IMR-90 (cell line): ENCODE measurements at regions not wholly inside any gene's neighbourhood (a gene's known extent, or its start where the extent isn't known, plus 50 kb on each side); places are given as distances from the start of the nearest gene placed in this dataset.

Source experiments
- ATAC-seq: fragments of 200-7000 bp; cut with Tn5 transposase; 2 replicates; pipeline ENCODE4 v1.9.1; 2020; ENCODE audit warnings: low read depth, mild to moderate bottlenecking, moderate library complexity
- BruUV-seq: library from RNA; stranded (reverse); fragments of 400-500 nt; replicated peaks from 2 replicates; lab custom pipeline; 2021; lab: Mats Ljungman, UMichigan
- CTCF ChIA-PET: fragments of 300-600 bp; formaldehyde crosslinking; extraction: SDS; loops from one replicate; lab custom pipeline; 2021; ENCODE audit warnings: antibody characterized with exemption; lab: Yijun Ruan, JAX
- POLR2A ChIA-PET: fragments of 300-600 bp; sonication (Branson Sonifier 250); formaldehyde crosslinking; loops from one replicate; lab custom pipeline; 2022; ENCODE audit warnings: antibody characterized with exemption; ENCODE audit not compliant: unreplicated experiment; lab: Charles Lee
- DNase-seq: peaks from one replicate; pipeline ENCODE4 v3.0.0; 2013
- H2AFZ ChIP-seq: replicated peaks from 2 replicates; pipeline ENCODE3; 2013; ENCODE audit warnings: low read length, mild to moderate bottlenecking; ENCODE audit not compliant: poor library complexity
- H2AK5ac ChIP-seq: 2 replicates; pipeline ENCODE4 v1.6.1; 2013; ENCODE audit warnings: low read depth, low read length, inconsistent platforms
- H2AK9ac ChIP-seq: replicated peaks from 2 replicates; pipeline ENCODE3; 2013; ENCODE audit warnings: mild to moderate bottlenecking, low read depth, low read length, moderate library complexity; ENCODE audit not compliant: poor library complexity
- H2BK120ac ChIP-seq: 2 replicates; pipeline ENCODE4 v1.6.1; 2013; ENCODE audit warnings: low read depth, low read length, inconsistent platforms
- H2BK15ac ChIP-seq: 3 replicates; pipeline ENCODE4 v1.6.1; 2013; ENCODE audit warnings: low read depth, low read length, inconsistent platforms
- H2BK20ac ChIP-seq: 2 replicates; pipeline ENCODE4 v1.6.1; 2013; ENCODE audit warnings: low read depth, mild to moderate bottlenecking, inconsistent platforms, low read length, moderate library complexity
- H2BK5ac ChIP-seq: 2 replicates; pipeline ENCODE4 v1.6.1; 2013; ENCODE audit warnings: mild to moderate bottlenecking, low read depth, low read length, inconsistent platforms; ENCODE audit not compliant: poor library complexity, severe bottlenecking
- H3K14ac ChIP-seq: replicated peaks from 2 replicates; pipeline ENCODE4 v1.6.1; 2013; ENCODE audit warnings: low read depth, low read length, inconsistent platforms
- H3K18ac ChIP-seq: 2 replicates; pipeline ENCODE4 v1.6.1; 2013; ENCODE audit warnings: low read depth, low read length, control low read depth
- H3K23ac ChIP-seq: 2 replicates; pipeline ENCODE4 v1.6.1; 2013; ENCODE audit warnings: low read depth, low read length, inconsistent platforms
- H3K27ac ChIP-seq: 2 replicates; pipeline ENCODE4 v1.5.1; 2013; ENCODE audit warnings: mild to moderate bottlenecking, control low read depth, low read length; ENCODE audit not compliant: insufficient read depth
- H3K27me3 ChIP-seq: 2 replicates; pipeline ENCODE4 v1.6.1; 2013; ENCODE audit warnings: low read length; ENCODE audit not compliant: control insufficient read depth, insufficient read depth
- H3K36me3 ChIP-seq: 2 replicates; pipeline ENCODE4 v1.6.1; 2013; ENCODE audit warnings: low read length, mixed read lengths; ENCODE audit not compliant: control insufficient read depth, insufficient read depth
- H3K4ac ChIP-seq: 2 replicates; pipeline ENCODE4 v1.6.1; 2013; ENCODE audit warnings: low read depth, low read length, inconsistent platforms
- H3K4me1 ChIP-seq: 2 replicates; pipeline ENCODE4 v1.6.1; 2013; ENCODE audit warnings: low read length, mixed read lengths; ENCODE audit not compliant: control insufficient read depth, insufficient read depth
- H3K4me2 ChIP-seq: 2 replicates; pipeline ENCODE4 v1.6.1; 2013; ENCODE audit warnings: low read depth, mild to moderate bottlenecking, control low read depth, low read length, moderate library complexity
- H3K4me3 ChIP-seq: 2 replicates; pipeline ENCODE4 v1.5.1; 2013; ENCODE audit warnings: low read depth, mild to moderate bottlenecking, control low read depth, low read length, moderate library complexity; ENCODE audit not compliant: insufficient read depth
- H3K56ac ChIP-seq: 2 replicates; pipeline ENCODE4 v1.6.1; 2013; ENCODE audit warnings: low read length, inconsistent platforms; ENCODE audit not compliant: insufficient read depth; ENCODE audit errors: extremely low read depth
- H3K79me1 ChIP-seq, 2 experiments: 2 replicates each; pipeline ENCODE4 v1.6.1; 2013; ENCODE audit warnings: low read length in 2 of 2, inconsistent platforms in 1 of 2, low read depth in 1 of 2
- H3K9ac ChIP-seq: 2 replicates; pipeline ENCODE4 v1.6.1; 2013; ENCODE audit warnings: low read depth, low read length, control low read depth
- H3K9me1 ChIP-seq: 2 replicates; pipeline ENCODE4 v1.6.1; 2013; ENCODE audit warnings: low read length, inconsistent platforms; ENCODE audit not compliant: insufficient read depth
- H3K9me3 ChIP-seq: 2 replicates; pipeline ENCODE4 v1.6.1; 2013; ENCODE audit warnings: low read length; ENCODE audit not compliant: control insufficient read depth, insufficient read depth
- H4K20me1 ChIP-seq: 2 replicates; pipeline ENCODE4 v1.6.1; 2013; ENCODE audit warnings: low read length, inconsistent platforms; ENCODE audit not compliant: insufficient read depth
- H4K5ac ChIP-seq: 2 replicates; pipeline ENCODE4 v1.6.1; 2013; ENCODE audit warnings: mild to moderate bottlenecking, low read depth, low read length, control low read depth
- H4K8ac ChIP-seq, 2 experiments: 2 replicates each; pipeline ENCODE4 v1.6.1; 2013; ENCODE audit warnings: low read depth in 2 of 2, low read length in 2 of 2, control low read depth in 1 of 2, inconsistent platforms in 1 of 2
- H4K91ac ChIP-seq: 2 replicates; pipeline ENCODE4 v1.6.1; 2013; ENCODE audit warnings: low read depth, low read length, inconsistent platforms; ENCODE audit not compliant: insufficient read depth
- BHLHE40 ChIP-seq: fragments of 150-350 bp; IDR thresholded peaks from 2 replicates; pipeline ENCODE4 v1.6.1; 2016; ENCODE audit warnings: mild to moderate bottlenecking, low read depth, low read length
- CEBPB ChIP-seq: IDR thresholded peaks from 2 replicates; pipeline ENCODE4 v1.6.1; 2012; ENCODE audit warnings: low read depth, low read length, improper control_type of control experiment
- CHD1 ChIP-seq: IDR thresholded peaks from 2 replicates; pipeline ENCODE4 v1.6.1; 2012; ENCODE audit warnings: low read depth, low read length, improper control_type of control experiment
- CTCF ChIP-seq: conservative IDR thresholded peaks from 2 replicates; pipeline ENCODE4 v1.5.1; 2012; ENCODE audit warnings: mild to moderate bottlenecking, low read depth, low read length, improper control_type of control experiment
- ELK1 ChIP-seq: fragments of 150-350 bp; IDR thresholded peaks from 2 replicates; pipeline ENCODE4 v1.6.1; 2016; ENCODE audit warnings: low read depth, mild to moderate bottlenecking, low read length, moderate library complexity, borderline replicate concordance
- FOS ChIP-seq: fragments of 150-350 bp; IDR thresholded peaks from 2 replicates; pipeline ENCODE4 v1.6.1; 2016; ENCODE audit warnings: low read depth, low read length
- MAFK ChIP-seq: IDR thresholded peaks from 2 replicates; pipeline ENCODE4 v1.6.1; 2012; ENCODE audit warnings: low read depth, low read length, improper control_type of control experiment
- MAZ ChIP-seq: IDR thresholded peaks from 2 replicates; pipeline ENCODE4 v1.6.1; 2012; ENCODE audit warnings: low read depth, mild to moderate bottlenecking, low read length, improper control_type of control experiment, moderate library complexity, borderline replicate concordance
- MXI1 ChIP-seq: IDR thresholded peaks from 2 replicates; pipeline ENCODE4 v1.6.1; 2012; ENCODE audit warnings: low read depth, mild to moderate bottlenecking, low read length, moderate library complexity, borderline replicate concordance
- NFE2L2 ChIP-seq: fragments of 150-350 bp; IDR thresholded peaks from 2 replicates; pipeline ENCODE4 v1.6.1; 2016; ENCODE audit warnings: low read depth, mild to moderate bottlenecking, low read length
- POLR2A ChIP-seq: IDR thresholded peaks from 2 replicates; pipeline ENCODE4 v1.6.1; 2012; ENCODE audit warnings: mild to moderate bottlenecking, low read depth, low read length
- RAD21 ChIP-seq: IDR thresholded peaks from 2 replicates; pipeline ENCODE4 v1.6.1; 2012; ENCODE audit warnings: low read length, improper control_type of control experiment
- RCOR1 ChIP-seq: IDR thresholded peaks from 2 replicates; pipeline ENCODE4 v1.6.1; 2012; ENCODE audit warnings: mild to moderate bottlenecking, low read length, improper control_type of control experiment; ENCODE audit not compliant: insufficient replicate concordance
- RFX5 ChIP-seq: IDR thresholded peaks from 2 replicates; pipeline ENCODE4 v1.8.0; 2012; ENCODE audit warnings: low read depth, mild to moderate bottlenecking, low read length, moderate library complexity
- SMC3 ChIP-seq: fragments of 150-350 bp; IDR thresholded peaks from 2 replicates; pipeline ENCODE4 v1.6.1; 2016; ENCODE audit warnings: low read depth, mild to moderate bottlenecking, antibody characterized with exemption, low read length, moderate library complexity
- USF2 ChIP-seq: fragments of 150-350 bp; IDR thresholded peaks from 2 replicates; pipeline ENCODE4 v1.6.1; 2017; ENCODE audit warnings: mild to moderate bottlenecking, antibody characterized with exemption, low read length, low read depth
- WGBS, 2 experiments: methylation state at CpG; one replicate each; pipeline versions ENCODE4 v1.1.5 to v1.1.7; 2013; ENCODE audit warnings: missing lambda C conversion rate in 2 of 2; ENCODE audit not compliant: insufficient read length in 1 of 2; ENCODE audit errors: extremely low coverage in 2 of 2; 5-methylcytosine and 5-hydroxymethylcytosine counted together
- dilution Hi-C: fragments of 300-500 bp; cut with HindIII; formaldehyde crosslinking; loops from one replicate; pipeline ENCODE4 v1.14.3; 2018; ENCODE audit warnings: low sequenced_read_pairs; ENCODE audit not compliant: unreplicated experiment
- in situ Hi-C: fragments of 300-500 bp; cut with MboI; formaldehyde crosslinking; loops from 3 replicates; pipeline ENCODE4 v1.14.3; 2019; ENCODE audit warnings: low sequenced_read_pairs, inconsistent platforms, mixed read lengths
- intact Hi-C: fragments of 100-400 bp; cut with micrococcal nuclease; formaldehyde crosslinking; loops from 2 replicates; pipeline ENCODE4 v1.10.0; 2022

GRCh38 chr14:58918066-58918738, 270.3 kb upstream of the DAAM1 start:
- no peaks in the 10 kb centered on the region for H3K79me1 ChIP-seq
- no peaks in the 10 kb centered on the region for H3K36me3 ChIP-seq
- dilution Hi-C loops (no loop called here), intact Hi-C loops (no loop called here), in situ Hi-C loops (no loop called here)
- H3K14ac ChIP-seq = no peak overlapping the region
- H3K4me3 ChIP-seq = no peak overlapping the region
- ChIA-PET CTCF (no interaction called here), POLR2A (no interaction called here)
- WGBS, 2 experiments = no CpG with 5 or more reads among the region's 6 CpGs
- peak; percentile 32; the same call in 1 of the 2 replicates for ATAC-seq
- peak; percentile 77 for DNase-seq
- H3K9me3 ChIP-seq = no peaks in the 10 kb centered on the region
- TF ChIP-seq MXI1 = no peak
- no peak for TF ChIP-seq BHLHE40
- TF ChIP-seq RFX5 = no peak
- no peak for TF ChIP-seq MAFK
- TF ChIP-seq ELK1 = no peak
- no peak for TF ChIP-seq RCOR1
- no peak for TF ChIP-seq CTCF
- no peak for TF ChIP-seq RAD21
- no peak for TF ChIP-seq CEBPB
- no peak for TF ChIP-seq FOS
- TF ChIP-seq SMC3 = no peak
- no peak for TF ChIP-seq USF2
- no peak for TF ChIP-seq MAZ
- TF ChIP-seq CHD1 = no peak
- no peak for TF ChIP-seq POLR2A
- no peak for TF ChIP-seq NFE2L2
- peaks cover 4% of the 10 kb centered on the region; the same call in 1 of the 2 replicates for H3K9me1 ChIP-seq
- H3K18ac ChIP-seq = no peak overlapping the region
- no peak overlapping the region for H4K5ac ChIP-seq
- H3K9ac ChIP-seq = no peak overlapping the region
- no peak overlapping the region for H4K91ac ChIP-seq
- no peak overlapping the region for H2BK120ac ChIP-seq
- peaks cover 3% of the 10 kb centered on the region for H3K4me1 ChIP-seq
- H2BK20ac ChIP-seq = no peak overlapping the region
- no peak overlapping the region for H3K56ac ChIP-seq
- H3K4me2 ChIP-seq = no peak overlapping the region
- no peak overlapping the region for H2AK9ac ChIP-seq
- H4K20me1 ChIP-seq = no peaks in the 10 kb centered on the region
- no peak overlapping the region for H2BK15ac ChIP-seq
- H3K4ac ChIP-seq = no peak overlapping the region
- H2AK5ac ChIP-seq = no peak overlapping the region
- H3K27me3 ChIP-seq = no peaks in the 10 kb centered on the region; the same call in none of the 2 replicates
- H3K23ac ChIP-seq = no peak overlapping the region
- H2AFZ ChIP-seq = no peak overlapping the region
- BruUV-seq = no TSS peak
- no peak overlapping the region for H2BK5ac ChIP-seq
- no peak overlapping the region for H3K27ac ChIP-seq
- H4K8ac ChIP-seq = no peak overlapping the region
